ENCODE measurements at regions not wholly inside any gene's neighbourhood (a gene's known extent, or its start where the extent isn't known, plus 50 kb on each side); places are given as distances from the start of the nearest gene placed in this dataset.

DNA sequence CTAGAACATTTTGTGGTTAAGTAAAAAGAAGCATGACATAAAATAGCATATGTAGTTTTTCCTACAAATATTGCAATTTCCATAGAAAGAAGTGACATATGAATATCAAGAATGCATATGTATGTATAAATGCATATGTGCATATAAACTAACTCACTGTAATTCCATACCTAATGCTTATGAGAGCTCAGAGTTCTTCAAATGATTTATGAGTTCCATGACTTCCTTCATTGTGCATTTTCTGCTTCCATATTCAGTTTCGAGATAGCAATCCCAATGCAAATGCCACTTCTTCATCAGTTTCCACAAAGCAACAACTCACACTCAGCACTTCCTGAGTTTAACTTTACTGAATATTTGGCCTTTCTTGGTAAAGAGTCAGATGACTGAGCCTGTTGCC, 1744.3 kb upstream of the MIR17HG start:
- Histone ChIP-seq H3K36me3 (ENCODE audit: control insufficient read depth in 1 of 2, insufficient read depth in 2 of 2, low read length in 2 of 2) (no peaks in the 10 kb centered on the region), H2AFZ (ENCODE audit: low read depth, low read length, poor library complexity, severe bottlenecking) (no peak overlapping the region), H3K9ac (ENCODE audit: low read length) (no peak overlapping the region), H3K4me3 (replicated peaks in 1 of 2; ENCODE audit: low read depth in 1 of 2, low read length in 2 of 2) (no peak overlapping the region), H4K20me1 (ENCODE audit: insufficient read depth) (no peaks in the 10 kb centered on the region), H3K27me3 (ENCODE audit: insufficient read depth, low read length) (no peaks in the 10 kb centered on the region), H3K4me1 (ENCODE audit: control insufficient read depth in 1 of 2, insufficient read depth in 2 of 2, low read length in 2 of 2) (no peaks in the 10 kb centered on the region), H3K4me2 (ENCODE audit: low read length) (no peak overlapping the region), H3K9me2 (ENCODE audit: insufficient read depth) (no peaks in the 10 kb centered on the region), H3K27ac (ENCODE audit: low read depth, low read length) (no peak overlapping the region), H3K79me2 (ENCODE audit: insufficient read depth, low read length) (no peaks in the 10 kb centered on the region), H3K9me3 (ENCODE audit: control insufficient read depth in 1 of 2, insufficient read depth in 1 of 2, low read depth in 1 of 2, low read length in 2 of 2) (peaks cover 0 to 3% of the 10 kb centered on the region in 2 experiments; a peak in 1 of 4 replicates)
- BruUV-seq (replicated peaks): no TSS peak
- ATAC-seq (no peak), DNase-seq (ENCODE audit: low read depth, low spot score) (no peak)
- intact Hi-C loops (cut with micrococcal nuclease): no loop called here
- TF ChIP-seq, protein P1, sequence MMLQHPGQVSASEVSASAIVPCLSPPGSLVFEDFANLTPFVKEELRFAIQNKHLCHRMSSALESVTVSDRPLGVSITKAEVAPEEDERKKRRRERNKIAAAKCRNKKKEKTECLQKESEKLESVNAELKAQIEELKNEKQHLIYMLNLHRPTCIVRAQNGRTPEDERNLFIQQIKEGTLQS (IDR thresholded peaks at IDR 0.05): no peak
- TF ChIP-seq, protein P2, sequence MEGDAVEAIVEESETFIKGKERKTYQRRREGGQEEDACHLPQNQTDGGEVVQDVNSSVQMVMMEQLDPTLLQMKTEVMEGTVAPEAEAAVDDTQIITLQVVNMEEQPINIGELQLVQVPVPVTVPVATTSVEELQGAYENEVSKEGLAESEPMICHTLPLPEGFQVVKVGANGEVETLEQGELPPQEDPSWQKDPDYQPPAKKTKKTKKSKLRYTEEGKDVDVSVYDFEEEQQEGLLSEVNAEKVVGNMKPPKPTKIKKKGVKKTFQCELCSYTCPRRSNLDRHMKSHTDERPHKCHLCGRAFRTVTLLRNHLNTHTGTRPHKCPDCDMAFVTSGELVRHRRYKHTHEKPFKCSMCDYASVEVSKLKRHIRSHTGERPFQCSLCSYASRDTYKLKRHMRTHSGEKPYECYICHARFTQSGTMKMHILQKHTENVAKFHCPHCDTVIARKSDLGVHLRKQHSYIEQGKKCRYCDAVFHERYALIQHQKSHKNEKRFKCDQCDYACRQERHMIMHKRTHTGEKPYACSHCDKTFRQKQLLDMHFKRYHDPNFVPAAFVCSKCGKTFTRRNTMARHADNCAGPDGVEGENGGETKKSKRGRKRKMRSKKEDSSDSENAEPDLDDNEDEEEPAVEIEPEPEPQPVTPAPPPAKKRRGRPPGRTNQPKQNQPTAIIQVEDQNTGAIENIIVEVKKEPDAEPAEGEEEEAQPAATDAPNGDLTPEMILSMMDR (IDR thresholded peaks at IDR 0.05 in 2 of 3, conservative IDR thresholded peaks at IDR 0.05 in 1 of 3; ENCODE audit: borderline replicate concordance in 1 of 3, insufficient read depth in 1 of 3, low read depth in 2 of 3, low read length in 2 of 3): no peak
- TF ChIP-seq JUND (IDR thresholded peaks at IDR 0.05) (no peak), POLR2AphosphoS5 (IDR thresholded peaks at IDR 0.05; ENCODE audit: low read depth, low read length) (no peak), YY1 (IDR thresholded peaks at IDR 0.05; ENCODE audit: extremely low read depth, insufficient replicate concordance, low read depth, low read length) (no peak), SP1 (IDR thresholded peaks at IDR 0.05; ENCODE audit: low read depth) (no peak), RAD21 (IDR thresholded peaks at IDR 0.05; ENCODE audit: low read depth) (no peak), EZH2 (IDR thresholded peaks at IDR 0.05) (no peak), ELF1 (IDR thresholded peaks at IDR 0.05; ENCODE audit: borderline replicate concordance, low read depth) (no peak), POLR2A (IDR thresholded peaks at IDR 0.05; ENCODE audit: borderline replicate concordance, extremely low read depth, insufficient read depth, insufficient read length) (no peak), ZFX (IDR thresholded peaks at IDR 0.05) (no peak), CBX3 (IDR thresholded peaks at IDR 0.05; ENCODE audit: low read depth) (no peak), SRF (IDR thresholded peaks at IDR 0.05; ENCODE audit: low read depth) (no peak), EGR1 (IDR thresholded peaks at IDR 0.05; ENCODE audit: low read depth) (no peak)
- TF ChIP-seq, protein P3, sequence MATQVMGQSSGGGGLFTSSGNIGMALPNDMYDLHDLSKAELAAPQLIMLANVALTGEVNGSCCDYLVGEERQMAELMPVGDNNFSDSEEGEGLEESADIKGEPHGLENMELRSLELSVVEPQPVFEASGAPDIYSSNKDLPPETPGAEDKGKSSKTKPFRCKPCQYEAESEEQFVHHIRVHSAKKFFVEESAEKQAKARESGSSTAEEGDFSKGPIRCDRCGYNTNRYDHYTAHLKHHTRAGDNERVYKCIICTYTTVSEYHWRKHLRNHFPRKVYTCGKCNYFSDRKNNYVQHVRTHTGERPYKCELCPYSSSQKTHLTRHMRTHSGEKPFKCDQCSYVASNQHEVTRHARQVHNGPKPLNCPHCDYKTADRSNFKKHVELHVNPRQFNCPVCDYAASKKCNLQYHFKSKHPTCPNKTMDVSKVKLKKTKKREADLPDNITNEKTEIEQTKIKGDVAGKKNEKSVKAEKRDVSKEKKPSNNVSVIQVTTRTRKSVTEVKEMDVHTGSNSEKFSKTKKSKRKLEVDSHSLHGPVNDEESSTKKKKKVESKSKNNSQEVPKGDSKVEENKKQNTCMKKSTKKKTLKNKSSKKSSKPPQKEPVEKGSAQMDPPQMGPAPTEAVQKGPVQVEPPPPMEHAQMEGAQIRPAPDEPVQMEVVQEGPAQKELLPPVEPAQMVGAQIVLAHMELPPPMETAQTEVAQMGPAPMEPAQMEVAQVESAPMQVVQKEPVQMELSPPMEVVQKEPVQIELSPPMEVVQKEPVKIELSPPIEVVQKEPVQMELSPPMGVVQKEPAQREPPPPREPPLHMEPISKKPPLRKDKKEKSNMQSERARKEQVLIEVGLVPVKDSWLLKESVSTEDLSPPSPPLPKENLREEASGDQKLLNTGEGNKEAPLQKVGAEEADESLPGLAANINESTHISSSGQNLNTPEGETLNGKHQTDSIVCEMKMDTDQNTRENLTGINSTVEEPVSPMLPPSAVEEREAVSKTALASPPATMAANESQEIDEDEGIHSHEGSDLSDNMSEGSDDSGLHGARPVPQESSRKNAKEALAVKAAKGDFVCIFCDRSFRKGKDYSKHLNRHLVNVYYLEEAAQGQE (IDR thresholded peaks at IDR 0.05; ENCODE audit: low read depth): no peak
- RAD21 ChIA-PET (ENCODE audit: low non-redundant PET in 1 of 2, low total read pairs in 2 of 2, uncharacterized antibody in 2 of 2, unreplicated experiment in 2 of 2): no interaction called here
- CTCF ChIA-PET: no interaction called here
- POLR2A ChIA-PET: no interaction called here

All from HCT116 (cell line).